Stimulated activated effector memory CD8-positive, alpha-beta T cell treated with anti-CD3 and anti-CD28 coated beads, Interleukin-12 subunit alpha, Interleukin-12 subunit beta, amount 100 ng/mL, for 72 hours (primary cell): ENCODE measurements at regions not wholly inside any gene's neighbourhood (a gene's known extent, or its start where the extent isn't known, plus 50 kb on each side); places are given as distances from the start of the nearest gene placed in this dataset.
A peak's percentile ranks its signal among the peaks of the same experiment; 100 is the strongest.
"Not testable (repeated sequence)": the region's sequence is repeated elsewhere in the genome, so short reads cannot be mapped to it uniquely, and the experiment has no call there.

ENCODE experiments used
- ATAC-seq: fragments of 150-1000 bp; cut with Tn5 transposase; 2 replicates; pipeline ENCODE4 v1.10.0; 2021
- DNase-seq, 2 donors: peaks; one replicate each; pipeline ENCODE4 v3.0.0; 2021 to 2022; ENCODE audit warnings: low spot score in 2 of 2
- H3K27ac Mint-ChIP-seq: one replicate; pipeline ENCODE4 v1.8.0; 2022; ENCODE audit warnings: mild to moderate bottlenecking, mixed read lengths
- H3K36me3 Mint-ChIP-seq: one replicate; pipeline ENCODE4 v1.8.0; 2022; ENCODE audit warnings: mild to moderate bottlenecking, mixed read lengths
- H3K4me1 Mint-ChIP-seq: one replicate; pipeline ENCODE4 v1.8.0; 2022; ENCODE audit warnings: mixed read lengths
- H3K4me3 Mint-ChIP-seq: one replicate; pipeline ENCODE4 v1.8.0; 2022; ENCODE audit warnings: mild to moderate bottlenecking, mixed read lengths
- H3K9me3 Mint-ChIP-seq: one replicate; pipeline ENCODE4 v1.8.0; 2022; ENCODE audit warnings: mixed read lengths

DNA sequence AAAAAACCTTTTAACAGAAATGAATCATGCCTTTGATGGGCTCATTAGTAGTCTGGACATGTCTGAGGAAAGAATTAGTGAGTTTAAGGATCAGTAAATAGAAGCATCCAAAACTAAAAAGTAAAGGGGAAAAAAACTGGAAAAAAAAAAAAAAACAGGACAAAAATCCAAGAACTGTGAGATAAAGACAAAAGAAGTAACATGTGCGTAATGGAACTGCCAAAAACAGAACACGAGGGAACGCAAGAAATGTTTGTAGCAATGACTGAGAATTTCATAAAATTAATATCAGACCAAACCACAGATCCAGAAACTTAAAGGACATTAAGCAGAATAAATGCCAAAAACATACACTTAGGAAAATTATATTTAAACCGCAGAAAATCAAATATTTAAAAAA, 77.4 kb downstream of the MS4A13 start:
- Mint-ChIP-seq H3K36me3 (no peaks in the 10 kb centered on the region), H3K4me3 (no peak overlapping the region), H3K4me1 (no peaks in the 10 kb centered on the region), H3K9me3 (peaks cover 7% of the 10 kb centered on the region), H3K27ac (no peak overlapping the region)
- DNase-seq (no peak), ATAC-seq (no peak)

DNA sequence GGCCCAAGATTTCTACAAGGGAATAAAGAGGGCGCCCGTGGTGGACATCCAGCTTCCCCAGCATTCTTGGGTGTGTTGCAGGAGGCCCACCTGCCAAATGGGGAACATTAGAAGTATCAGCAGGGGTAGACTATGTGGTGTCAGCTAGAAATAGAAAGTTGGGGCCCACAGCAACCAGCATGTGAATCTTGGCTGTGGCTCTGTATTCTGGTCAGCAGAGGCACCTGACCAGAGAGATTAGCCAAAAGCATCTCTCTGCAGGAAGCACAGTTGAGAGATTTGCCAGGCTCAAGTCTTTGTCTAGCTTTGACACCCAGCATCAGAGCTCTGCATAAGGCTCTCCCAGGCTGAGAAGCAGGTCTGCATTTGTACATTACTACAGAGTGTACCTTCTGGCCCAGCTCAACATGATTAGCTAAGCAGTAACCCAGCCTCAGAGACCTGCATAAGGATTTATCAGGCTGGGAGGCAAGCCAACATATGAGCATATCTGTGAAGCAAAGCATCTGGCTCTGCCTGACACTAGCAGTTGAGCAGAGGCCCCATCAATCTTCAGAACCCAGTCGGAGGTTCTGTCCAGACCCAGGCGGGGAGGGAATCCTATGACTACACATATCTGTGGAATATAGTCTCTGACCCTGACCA, 79.9 kb downstream of the MS4A13 start:
- no peak overlapping the region for H3K4me3 Mint-ChIP-seq
- H3K4me1 Mint-ChIP-seq: no peaks in the 10 kb centered on the region
- no peaks in the 10 kb centered on the region for H3K36me3 Mint-ChIP-seq
- H3K9me3 Mint-ChIP-seq: peaks cover 7% of the 10 kb centered on the region
- ATAC-seq (peak; percentile 19), DNase-seq (no peak)
- H3K27ac Mint-ChIP-seq: no peak overlapping the region

DNA sequence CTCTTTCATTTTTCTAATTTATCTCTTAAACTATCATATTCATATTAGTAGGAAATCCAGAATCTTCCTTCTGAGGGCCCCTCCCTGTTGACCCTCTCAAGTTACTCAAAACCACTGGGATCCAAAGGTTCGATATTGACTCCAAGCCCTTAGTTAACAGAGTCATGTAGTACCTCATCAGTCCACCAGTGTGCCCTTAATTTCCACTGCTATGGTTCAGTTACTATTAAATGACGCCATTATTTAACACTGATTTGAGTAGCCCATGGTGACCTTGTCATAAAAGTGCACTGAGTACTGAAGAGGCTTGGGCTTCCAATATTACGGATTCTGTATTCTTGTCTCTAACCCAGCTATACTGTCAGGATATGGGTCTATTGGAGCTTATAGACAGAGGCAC, 91.9 kb upstream of the MS4A8 start:
- Mint-ChIP-seq H3K27ac (no peak overlapping the region), H3K36me3 (no peaks in the 10 kb centered on the region), H3K4me3 (no peak overlapping the region), H3K4me1 (no peaks in the 10 kb centered on the region), H3K9me3 (no peaks in the 10 kb centered on the region)
- DNase-seq (no peak), ATAC-seq (no peak)

DNA sequence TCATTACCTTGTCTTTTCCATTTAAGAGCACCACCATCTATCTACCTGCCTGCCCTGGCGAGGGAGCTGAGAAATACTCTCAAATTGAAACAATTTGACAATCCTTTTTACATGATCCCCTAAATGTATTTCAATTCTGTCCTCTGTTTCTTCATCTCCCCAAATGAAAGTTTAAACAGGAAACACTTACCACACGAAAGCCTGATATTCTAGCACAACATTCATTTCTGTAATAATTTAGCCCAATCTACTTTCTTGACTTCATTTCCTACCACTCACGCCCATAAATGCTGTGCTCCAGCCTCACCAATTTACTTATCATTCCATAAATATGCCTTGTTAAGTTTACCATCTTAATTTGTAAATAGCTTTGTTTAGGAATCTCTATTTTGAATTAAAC, 89.8 kb upstream of the MS4A8 start:
- H3K27ac Mint-ChIP-seq: no peak overlapping the region
- no peaks in the 10 kb centered on the region for H3K36me3 Mint-ChIP-seq
- H3K9me3 Mint-ChIP-seq: no peaks in the 10 kb centered on the region
- no peak for ATAC-seq
- DNase-seq: no peak
- no peak overlapping the region for H3K4me3 Mint-ChIP-seq
- H3K4me1 Mint-ChIP-seq: no peaks in the 10 kb centered on the region

DNA sequence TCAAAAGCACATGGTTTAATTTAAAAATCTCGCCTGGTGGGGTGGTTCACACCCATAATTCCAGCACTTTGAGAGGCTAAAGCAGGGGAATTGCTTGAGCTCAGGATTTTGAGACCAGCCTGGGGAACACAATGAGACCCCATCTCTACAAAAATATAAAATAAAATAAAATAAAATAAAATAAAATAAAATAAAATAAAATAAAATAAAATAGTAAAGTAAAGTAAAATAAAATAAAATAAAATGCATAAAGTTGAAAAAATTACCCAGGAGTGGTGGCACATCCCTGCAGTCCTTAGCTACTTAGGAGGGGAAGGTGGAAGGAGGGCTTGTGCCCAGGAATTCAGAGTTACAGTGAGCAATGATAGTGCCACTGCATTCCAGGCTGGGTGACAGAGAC, 88.7 kb upstream of the MS4A8 start:
- Mint-ChIP-seq H3K4me1 (no peaks in the 10 kb centered on the region), H3K4me3 (no peak overlapping the region), H3K36me3 (no peaks in the 10 kb centered on the region), H3K27ac (no peak overlapping the region), H3K9me3 (no peaks in the 10 kb centered on the region)
- ATAC-seq (no peak), DNase-seq (no peak)

DNA sequence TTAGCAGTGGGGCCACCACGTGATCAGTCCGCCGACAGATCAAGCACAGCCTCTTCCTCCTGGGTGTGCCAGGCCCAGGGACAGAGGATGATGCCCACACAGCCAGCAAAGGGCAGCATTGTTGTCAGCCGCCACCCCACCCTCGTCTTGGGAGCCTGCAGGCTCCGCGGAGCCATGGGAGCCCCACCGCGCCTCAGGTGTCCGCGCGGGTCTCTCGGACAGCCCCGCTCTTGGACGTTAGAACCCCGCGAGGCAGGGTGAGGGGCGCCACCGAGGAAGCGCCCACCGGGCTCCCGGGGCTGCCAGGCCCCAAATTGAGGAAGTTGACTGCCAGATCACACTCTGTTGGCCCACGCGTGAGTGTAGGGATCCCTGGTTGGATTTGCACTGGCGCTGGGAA, 83.9 kb upstream of the MS4A8 start:
- Mint-ChIP-seq H3K36me3 (no peaks in the 10 kb centered on the region), H3K27ac (no peak overlapping the region), H3K9me3 (no peaks in the 10 kb centered on the region), H3K4me3 (no peak overlapping the region), H3K4me1 (no peaks in the 10 kb centered on the region)
- peak; percentile 21 for ATAC-seq
- DNase-seq: no peak

DNA sequence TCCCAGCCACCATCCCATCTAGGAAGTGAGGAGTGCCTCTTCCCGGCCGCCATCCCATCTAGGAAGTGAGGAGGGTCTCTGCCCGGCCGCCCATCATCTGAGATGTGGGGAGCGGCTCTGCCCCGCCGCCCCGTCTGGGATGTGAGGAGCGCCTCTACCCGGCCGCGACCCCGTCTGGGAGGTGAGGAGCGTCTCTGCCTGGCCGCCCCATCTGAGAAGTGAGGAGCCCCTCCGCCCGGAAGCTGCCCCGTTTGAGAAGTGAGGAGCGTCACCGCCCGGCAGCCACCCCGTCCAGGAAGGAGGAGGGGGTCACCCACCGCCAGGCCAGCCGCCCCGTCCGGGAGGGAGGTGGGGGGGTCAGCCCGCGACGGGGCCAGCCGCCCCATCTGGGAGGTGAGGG, 77.5 kb upstream of the MS4A8 start:
- not testable (repeated sequence) for DNase-seq, H3K4me3 Mint-ChIP-seq, H3K4me1 Mint-ChIP-seq, H3K36me3 Mint-ChIP-seq, H3K9me3 Mint-ChIP-seq, ATAC-seq, H3K27ac Mint-ChIP-seq

DNA sequence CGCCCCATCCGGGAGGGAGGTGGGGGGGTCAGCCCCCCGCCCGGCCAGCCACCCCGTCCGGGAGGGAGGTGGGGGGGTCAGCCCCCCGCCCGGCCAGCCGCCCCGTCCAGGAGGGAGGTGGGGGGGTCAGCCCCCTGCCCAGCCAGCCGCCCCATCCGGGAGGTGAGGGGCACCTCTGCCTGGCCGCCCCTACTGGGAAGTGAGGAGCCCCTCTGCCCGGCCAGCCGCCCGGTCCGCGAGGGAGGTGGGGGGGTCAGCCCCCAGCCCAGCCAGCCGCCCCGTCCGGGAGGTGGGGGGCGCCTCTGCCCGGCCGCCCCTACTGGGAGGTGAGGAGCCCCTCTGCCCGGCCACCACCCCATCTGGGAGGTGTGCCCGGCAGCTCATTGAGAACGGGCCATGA, 76.6 kb upstream of the MS4A8 start:
- not testable (repeated sequence) for H3K27ac Mint-ChIP-seq, H3K4me3 Mint-ChIP-seq, H3K9me3 Mint-ChIP-seq, H3K36me3 Mint-ChIP-seq, H3K4me1 Mint-ChIP-seq, DNase-seq, ATAC-seq

DNA sequence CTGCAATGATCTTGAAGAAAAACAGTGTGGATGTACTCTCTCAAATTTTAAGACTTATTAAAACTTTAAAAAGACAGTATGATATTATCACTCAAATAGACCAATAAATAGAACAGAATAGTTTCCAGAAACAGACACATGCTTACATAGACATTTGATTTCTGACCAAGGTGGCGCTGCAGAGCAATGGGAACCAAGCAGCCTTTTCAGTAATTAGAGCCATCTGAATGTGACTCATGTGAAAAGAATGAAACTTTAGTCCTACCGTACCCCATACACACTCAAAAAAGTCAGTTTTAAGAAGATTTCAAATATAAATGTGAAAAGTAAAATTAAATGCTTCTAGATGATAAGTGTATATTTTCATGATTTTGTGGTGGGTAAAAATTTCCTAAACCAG, 74.2 kb upstream of the MS4A8 start:
- no peak overlapping the region for H3K4me3 Mint-ChIP-seq
- ATAC-seq: no peak
- DNase-seq: no peak

DNA sequence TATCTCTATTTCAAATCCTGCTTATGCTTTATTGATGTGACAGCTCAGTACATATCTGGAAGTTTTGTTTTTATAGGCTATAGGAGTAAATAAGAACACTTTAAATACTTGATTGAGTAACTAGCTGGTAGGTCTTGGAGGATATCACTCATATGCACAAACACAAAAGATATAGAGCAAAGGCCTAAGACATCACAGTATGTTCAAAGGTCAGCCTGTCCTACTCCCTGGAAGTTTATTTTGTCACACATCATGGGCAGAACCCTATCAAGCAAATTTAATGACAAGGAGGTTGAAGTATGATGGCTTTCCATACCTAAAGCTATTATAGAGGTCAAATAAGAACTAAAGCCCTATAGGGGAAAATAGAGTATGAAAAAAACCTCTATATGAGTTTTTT, 70.0 kb upstream of the MS4A8 start:
- no peaks in the 10 kb centered on the region for H3K9me3 Mint-ChIP-seq
- no peak for DNase-seq
- no peaks in the 10 kb centered on the region for H3K4me1 Mint-ChIP-seq
- H3K4me3 Mint-ChIP-seq: no peak overlapping the region
- ATAC-seq: no peak
- H3K27ac Mint-ChIP-seq: no peak overlapping the region
- H3K36me3 Mint-ChIP-seq: no peaks in the 10 kb centered on the region

More for the DNA sequence above, 74.2 kb upstream of the MS4A8 start:
- no peaks in the 10 kb centered on the region for H3K9me3 Mint-ChIP-seq
- no peaks in the 10 kb centered on the region for H3K4me1 Mint-ChIP-seq
- no peak overlapping the region for H3K27ac Mint-ChIP-seq
- H3K36me3 Mint-ChIP-seq: no peaks in the 10 kb centered on the region

DNA sequence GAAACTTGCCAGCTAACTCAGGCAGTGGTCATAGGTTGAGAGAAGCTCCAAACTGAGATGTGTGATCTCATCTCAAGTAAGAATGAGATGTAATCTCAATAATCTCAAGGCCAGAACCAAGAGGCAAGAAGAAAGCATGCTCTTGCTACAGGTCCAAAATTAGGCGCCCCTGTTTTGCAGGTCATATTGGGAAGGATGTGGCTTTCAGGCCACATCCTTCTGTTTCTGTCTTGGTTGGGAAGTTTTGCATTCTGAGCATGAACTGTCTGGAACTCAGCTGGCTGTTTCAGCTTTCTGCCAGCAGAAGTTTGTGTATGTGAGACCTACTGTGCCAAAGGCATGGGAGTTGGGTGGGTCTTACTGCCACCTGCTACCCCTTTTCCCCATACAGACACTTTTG, 67.5 kb upstream of the MS4A8 start:
- H3K27ac Mint-ChIP-seq: no peak overlapping the region

DNA sequence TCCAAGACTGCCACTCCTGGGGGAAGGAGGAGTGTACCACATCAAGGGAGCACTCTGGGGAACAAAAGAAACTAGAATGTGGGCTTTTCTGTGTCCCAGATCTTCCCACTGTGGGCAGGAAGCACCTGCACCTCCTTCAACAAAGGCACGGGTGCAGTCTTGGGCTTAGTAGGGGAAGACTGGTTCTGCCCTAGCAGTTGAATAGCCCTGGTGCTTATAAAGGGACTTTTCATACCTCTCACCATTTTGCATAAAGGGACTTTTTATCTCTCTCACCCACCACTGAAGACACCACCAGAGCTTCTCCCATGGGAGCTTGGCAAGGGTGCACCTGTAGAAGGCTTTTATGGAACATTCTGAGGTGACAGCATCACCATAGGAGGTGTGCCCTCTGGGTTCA, 65.8 kb upstream of the MS4A8 start:
- peak; percentile 32 for ATAC-seq
- H3K4me1 Mint-ChIP-seq: no peaks in the 10 kb centered on the region
- no peak overlapping the region for H3K4me3 Mint-ChIP-seq
- DNase-seq: no peak
- no peaks in the 10 kb centered on the region for H3K36me3 Mint-ChIP-seq
- no peak overlapping the region for H3K27ac Mint-ChIP-seq
- no peaks in the 10 kb centered on the region for H3K9me3 Mint-ChIP-seq

More for the DNA sequence above, 67.5 kb upstream of the MS4A8 start:
- no peak for ATAC-seq
- Mint-ChIP-seq H3K36me3 (no peaks in the 10 kb centered on the region), H3K9me3 (no peaks in the 10 kb centered on the region), H3K4me3 (no peak overlapping the region), H3K4me1 (no peaks in the 10 kb centered on the region)
- DNase-seq: no peak

DNA sequence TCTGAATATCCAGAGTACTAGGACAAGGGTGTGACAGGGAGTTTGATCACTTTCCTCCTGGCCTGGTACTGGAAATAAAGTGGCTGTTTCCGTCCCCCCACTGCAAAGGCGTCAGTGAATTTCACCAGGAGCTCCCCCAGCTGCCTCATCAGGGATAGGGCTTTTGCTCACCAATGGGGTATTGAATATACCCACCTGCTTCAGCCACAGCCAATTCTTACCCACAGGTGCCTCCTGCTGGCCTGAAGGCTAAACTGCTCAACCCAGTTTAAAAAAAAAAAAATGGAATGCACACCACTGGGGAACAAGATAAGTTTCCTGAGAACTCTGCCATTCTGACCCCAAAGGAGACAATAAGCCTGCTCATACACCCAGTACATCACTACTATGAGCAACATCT, 65.3 kb upstream of the MS4A8 start:
- ATAC-seq (no peak), DNase-seq (no peak)
- Mint-ChIP-seq H3K4me3 (no peak overlapping the region), H3K9me3 (no peaks in the 10 kb centered on the region), H3K27ac (no peak overlapping the region), H3K36me3 (no peaks in the 10 kb centered on the region), H3K4me1 (no peaks in the 10 kb centered on the region)

DNA sequence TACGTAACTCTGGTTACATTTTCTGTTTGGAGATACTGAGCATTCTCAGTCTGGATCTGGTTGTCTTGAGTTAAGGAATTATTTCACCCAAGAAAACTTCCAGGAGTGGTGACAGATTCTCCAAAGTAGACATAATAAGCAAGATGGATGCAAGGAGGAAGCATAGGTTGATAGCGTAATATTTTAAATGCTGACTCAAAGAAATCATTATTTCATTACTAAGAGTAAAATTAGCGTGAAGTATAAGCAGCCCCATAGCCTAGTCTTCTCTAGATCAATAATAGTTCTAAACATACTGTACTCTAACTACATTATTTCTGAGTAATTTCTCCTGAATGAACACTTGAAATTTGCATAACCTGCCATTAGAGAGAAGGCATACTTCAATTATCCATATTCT, 57.5 kb upstream of the MS4A8 start:
- no peaks in the 10 kb centered on the region for H3K36me3 Mint-ChIP-seq
- no peak overlapping the region for H3K27ac Mint-ChIP-seq

DNA sequence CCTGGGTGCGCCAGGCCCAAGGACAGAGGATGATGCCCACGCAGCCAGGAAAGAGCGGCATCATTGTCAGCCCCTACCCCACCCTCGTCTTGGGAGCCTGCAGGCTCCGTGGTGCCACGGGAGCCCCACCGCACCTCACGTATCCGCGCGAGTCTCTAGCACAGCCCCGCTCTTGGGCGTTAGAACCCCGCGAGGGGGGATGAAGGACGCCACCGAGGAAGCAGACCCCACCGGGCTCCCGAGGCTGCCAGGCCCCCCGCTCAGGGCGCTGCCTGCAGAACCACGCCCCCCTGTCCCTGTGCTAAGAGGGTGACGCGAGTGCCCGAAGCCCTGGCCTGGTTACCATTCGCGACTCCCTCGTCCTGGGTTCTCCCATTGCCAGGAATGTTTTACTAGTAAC, 52.3 kb upstream of the MS4A8 start:
- Mint-ChIP-seq H3K4me3 (no peak overlapping the region), H3K4me1 (no peaks in the 10 kb centered on the region), H3K27ac (no peak overlapping the region), H3K9me3 (peaks cover 4% of the 10 kb centered on the region), H3K36me3 (no peaks in the 10 kb centered on the region)
- DNase-seq (no peak), ATAC-seq (no peak)

More for the DNA sequence above, 57.5 kb upstream of the MS4A8 start:
- H3K4me3 Mint-ChIP-seq: no peak overlapping the region
- ATAC-seq: no peak
- H3K9me3 Mint-ChIP-seq: peaks cover 4% of the 10 kb centered on the region
- H3K4me1 Mint-ChIP-seq: no peaks in the 10 kb centered on the region
- no peak for DNase-seq
